ENCODE measurements at regions not wholly inside any gene's neighbourhood (a gene's known extent, or its start where the extent isn't known, plus 50 kb on each side); places are given as distances from the start of the nearest gene placed in this dataset.

GRCh38 chr1:20413776-20414140 is 72.3 kb downstream of the CAMK2N1 start:
- no peak for TF ChIP-seq CTCF (IDR thresholded peaks at IDR 0.05; ENCODE audit: unreplicated experiment in 3 of 3)
- no peaks in the 10 kb centered on the region for H3K36me3 Mint-ChIP-seq (ENCODE audit: low read depth)
- no peak overlapping the region for H3K4me3 Mint-ChIP-seq
- H3K4me1 Mint-ChIP-seq, result peaks cover 6% of the 10 kb centered on the region
- H3K27ac Mint-ChIP-seq, result no peak overlapping the region
- no peaks in the 10 kb centered on the region for H3K9me3 Mint-ChIP-seq
- peaks cover 48% of the 10 kb centered on the region for H3K27me3 Mint-ChIP-seq (ENCODE audit: low read depth)

GRCh38 chr1:20413136-20413775 is 72.8 kb downstream of the CAMK2N1 start:
- no peak for TF ChIP-seq CTCF (IDR thresholded peaks at IDR 0.05; ENCODE audit: unreplicated experiment in 3 of 3)
- no peak overlapping the region for H3K4me3 Mint-ChIP-seq
- no peak overlapping the region for H3K27ac Mint-ChIP-seq
- H3K36me3 Mint-ChIP-seq (ENCODE audit: low read depth), result no peaks in the 10 kb centered on the region
- H3K9me3 Mint-ChIP-seq, result no peaks in the 10 kb centered on the region
- H3K27me3 Mint-ChIP-seq (ENCODE audit: low read depth), result peaks cover 50% of the 10 kb centered on the region
- H3K4me1 Mint-ChIP-seq, result peaks cover 7% of the 10 kb centered on the region

GRCh38 chr1:20411196-20411980 is 74.6 kb downstream of the CAMK2N1 start:
- no peak for TF ChIP-seq CTCF (IDR thresholded peaks at IDR 0.05; ENCODE audit: unreplicated experiment in 3 of 3)
- H3K4me3 Mint-ChIP-seq, result no peak overlapping the region

GRCh38 chr1:20410503-20410902 is 75.5 kb downstream of the CAMK2N1 start:
- Mint-ChIP-seq H3K36me3 (ENCODE audit: low read depth) (no peaks in the 10 kb centered on the region), H3K9me3 (no peaks in the 10 kb centered on the region), H3K27me3 (ENCODE audit: low read depth) (peaks cover 64% of the 10 kb centered on the region), H3K4me1 (peaks cover 19% of the 10 kb centered on the region), H3K4me3 (no peak overlapping the region), H3K27ac (no peak overlapping the region)
- no peak for TF ChIP-seq CTCF (IDR thresholded peaks at IDR 0.05; ENCODE audit: unreplicated experiment in 3 of 3)

More at GRCh38 chr1:20411196-20411980, 74.6 kb downstream of the CAMK2N1 start:
- Mint-ChIP-seq H3K9me3 (no peaks in the 10 kb centered on the region), H3K4me1 (peaks cover 10% of the 10 kb centered on the region), H3K27ac (no peak overlapping the region), H3K36me3 (ENCODE audit: low read depth) (no peaks in the 10 kb centered on the region), H3K27me3 (ENCODE audit: low read depth) (peaks cover 62% of the 10 kb centered on the region)

GRCh38 chr1:20409971-20410370 is 76.0 kb downstream of the CAMK2N1 start:
- peaks cover 68% of the 10 kb centered on the region for H3K27me3 Mint-ChIP-seq (ENCODE audit: low read depth)
- H3K36me3 Mint-ChIP-seq (ENCODE audit: low read depth), result no peaks in the 10 kb centered on the region
- no peak overlapping the region for H3K27ac Mint-ChIP-seq
- H3K9me3 Mint-ChIP-seq, result no peaks in the 10 kb centered on the region
- H3K4me1 Mint-ChIP-seq, result peaks cover 19% of the 10 kb centered on the region
- TF ChIP-seq CTCF (IDR thresholded peaks at IDR 0.05; ENCODE audit: unreplicated experiment in 3 of 3), result no peak
- no peak overlapping the region for H3K4me3 Mint-ChIP-seq

Data from nephron (organoid).